Keratinocyte (primary cell): ENCODE measurements at regions not wholly inside any gene's neighbourhood (a gene's known extent, or its start where the extent isn't known, plus 50 kb on each side); places are given as distances from the start of the nearest gene placed in this dataset.

Source experiments
- DNase-seq: peaks from one replicate; pipeline ENCODE4 v3.0.0-alpha.2; 2011; ENCODE audit warnings: low read depth, missing footprints, low spot score
- FAIRE-seq: peaks from 2 replicates; lab custom pipeline; 2011; peaks lifted over from hg19 to GRCh38; lab: Jason Lieb, UNC
- H2AFZ ChIP-seq: 2 replicates; pipeline ENCODE4 v1.6.0; 2012; ENCODE audit warnings: low read length, control low read depth, inconsistent platforms; ENCODE audit not compliant: control insufficient read depth
- H3K27ac ChIP-seq: 2 replicates; pipeline ENCODE4 v1.5.1; 2011; ENCODE audit warnings: low read length; ENCODE audit not compliant: control insufficient read depth, insufficient read depth
- H3K27me3 ChIP-seq: 3 replicates; pipeline ENCODE4 v1.6.0; 2011; ENCODE audit warnings: low read length; ENCODE audit not compliant: control insufficient read depth, insufficient read depth; ENCODE audit errors: extremely low read depth
- H3K36me3 ChIP-seq, 2 experiments: 2 replicates in 1 of 2; 3 replicates in 1 of 2; pipeline ENCODE4 v1.5.1; 2011; ENCODE audit warnings: low read length in 2 of 2, mild to moderate bottlenecking in 1 of 2; ENCODE audit not compliant: control insufficient read depth in 2 of 2, insufficient read depth in 2 of 2; ENCODE audit errors: extremely low read depth in 1 of 2
- H3K4me1 ChIP-seq: 3 replicates; pipeline ENCODE4 v1.5.1; 2011; ENCODE audit warnings: low read length; ENCODE audit not compliant: control insufficient read depth, insufficient read depth; ENCODE audit errors: extremely low read depth
- H3K4me2 ChIP-seq: 3 replicates; pipeline ENCODE4 v1.6.0; 2011; ENCODE audit warnings: low read depth, low read length; ENCODE audit not compliant: control insufficient read depth, insufficient read depth; ENCODE audit errors: extremely low read depth
- H3K4me3 ChIP-seq, 3 experiments: fragments of 200-600 bp in 1 of 3; sonication (generic) in 1 of 3; 2 replicates in 2 of 3; 3 replicates in 1 of 3; pipeline ENCODE4 v1.5.1; 2011 to 2016; ENCODE audit warnings: low read length in 3 of 3, mild to moderate bottlenecking in 3 of 3, control low read depth in 2 of 3, inconsistent platforms in 1 of 3, low read depth in 1 of 3, mixed read lengths in 1 of 3, mixed run types in 1 of 3, moderate library complexity in 1 of 3; ENCODE audit not compliant: control insufficient read depth in 2 of 3, insufficient read depth in 2 of 3; ENCODE audit errors: extremely low read depth in 1 of 3
- H3K79me2 ChIP-seq: 2 replicates; pipeline ENCODE4 v1.6.0; 2012; ENCODE audit warnings: low read length; ENCODE audit not compliant: control insufficient read depth, insufficient read depth
- H3K9ac ChIP-seq: 3 replicates; pipeline ENCODE4 v1.6.0; 2011; ENCODE audit warnings: low read length; ENCODE audit not compliant: control insufficient read depth, insufficient read depth; ENCODE audit errors: extremely low read depth
- H3K9me1 ChIP-seq: 3 replicates; pipeline ENCODE4 v1.6.0; 2011; ENCODE audit warnings: low read length; ENCODE audit not compliant: control insufficient read depth, insufficient read depth; ENCODE audit errors: extremely low read depth
- H3K9me3 ChIP-seq: 2 replicates; pipeline ENCODE4 v1.5.1; 2012; ENCODE audit warnings: low read depth, low read length; ENCODE audit not compliant: control insufficient read depth
- H4K20me1 ChIP-seq: 3 replicates; pipeline ENCODE4 v1.6.0; 2011; ENCODE audit warnings: low read length; ENCODE audit not compliant: control insufficient read depth, insufficient read depth; ENCODE audit errors: extremely low read depth
- CTCF ChIP-seq, 3 experiments: IDR thresholded peaks in 1 of 3; conservative IDR thresholded peaks in 1 of 3; optimal IDR thresholded peaks in 1 of 3; 2 replicates in 2 of 3; 3 replicates in 1 of 3; pipeline versions ENCODE3 to v1.5.1; 2011; ENCODE audit warnings: low read length in 3 of 3, mild to moderate bottlenecking in 3 of 3, moderate library complexity in 2 of 3, control low read depth in 1 of 3, inconsistent platforms in 1 of 3; ENCODE audit not compliant: insufficient read depth in 2 of 3; ENCODE audit errors: extremely low read depth in 1 of 3
- EZH2 ChIP-seq: IDR thresholded peaks from one replicate; pipeline ENCODE4 v1.6.1; 2012; ENCODE audit warnings: inconsistent platforms, mild to moderate bottlenecking, low read length, moderate library complexity
- dilution Hi-C: fragments of 300-500 bp; cut with MboI; formaldehyde crosslinking; loops from one replicate; pipeline ENCODE4 v1.7.0; 2020; ENCODE audit warnings: low sequenced_read_pairs; ENCODE audit not compliant: extremely low pct_ligation_motif_present

DNA sequence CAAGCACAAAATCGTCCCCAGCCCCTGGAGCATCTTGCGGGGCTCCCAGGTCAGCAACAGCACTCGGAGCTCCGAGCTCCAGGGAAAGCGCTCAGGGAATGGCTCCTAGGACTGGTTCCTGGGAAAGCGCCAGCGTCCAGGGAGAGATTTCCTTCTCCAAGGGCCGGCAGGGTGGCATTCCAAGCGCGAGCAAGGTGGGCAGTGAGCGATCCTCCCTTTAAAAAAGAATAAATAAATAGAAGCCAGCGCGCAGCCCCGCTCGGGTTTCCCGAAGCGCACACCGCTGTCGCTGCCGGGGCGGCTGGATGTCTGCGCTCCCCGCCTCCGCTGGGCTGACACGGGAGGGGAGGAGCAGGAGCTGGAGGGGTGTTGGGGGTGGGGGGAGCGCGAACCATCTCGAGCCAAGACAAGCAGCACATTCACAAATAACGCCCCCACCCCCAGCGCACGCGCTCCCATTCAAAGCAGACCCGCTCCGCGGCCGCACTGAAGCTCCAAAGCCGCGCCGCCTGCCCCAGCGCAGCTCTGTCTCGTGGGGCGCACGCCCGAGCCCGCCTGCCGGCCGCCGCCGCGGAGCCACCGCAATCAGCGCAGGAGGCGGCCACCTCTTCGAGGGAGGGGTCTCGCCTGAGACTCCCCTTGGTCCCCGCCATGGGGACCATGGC lies 327.4 kb downstream of the SH3GL2 start:
- H2AFZ ChIP-seq = no peak overlapping the region
- no peaks in the 10 kb centered on the region for H3K36me3 ChIP-seq
- no peaks in the 10 kb centered on the region for H3K4me1 ChIP-seq
- FAIRE-seq = no peak
- no peak overlapping the region for H3K27ac ChIP-seq
- no peaks in the 10 kb centered on the region for H4K20me1 ChIP-seq
- H3K4me3 ChIP-seq = no peak overlapping the region
- TF ChIP-seq CTCF (optimal IDR thresholded peaks at IDR 0.05 in 1 of 3, IDR thresholded peaks at IDR 0.05 in 1 of 3, conservative IDR thresholded peaks at IDR 0.05 in 1 of 3; ENCODE audit: extremely low read depth in 1 of 3, insufficient read depth in 2 of 3, low read length in 3 of 3) = no peak
- peak; percentile 23 for TF ChIP-seq EZH2
- no peak overlapping the region for H3K4me2 ChIP-seq
- H3K27me3 ChIP-seq = peaks cover 27% of the 10 kb centered on the region
- no peaks in the 10 kb centered on the region for H3K9me3 ChIP-seq
- no peak overlapping the region for H3K9ac ChIP-seq
- dilution Hi-C loops = no loop called here
- no peak for DNase-seq
- H3K9me1 ChIP-seq = no peaks in the 10 kb centered on the region
- H3K79me2 ChIP-seq = no peaks in the 10 kb centered on the region

GRCh38 chr9:17906841-17907778 lies 328.2 kb downstream of the SH3GL2 start:
- Histone ChIP-seq H3K36me3 (no peaks in the 10 kb centered on the region), H3K27ac (no peak overlapping the region), H3K27me3 (peaks cover 27% of the 10 kb centered on the region), H3K9me1 (no peaks in the 10 kb centered on the region), H3K4me3 (no peak overlapping the region), H3K4me2 (no peak overlapping the region), H3K4me1 (no peaks in the 10 kb centered on the region), H2AFZ (no peak overlapping the region), H3K9me3 (no peaks in the 10 kb centered on the region), H4K20me1 (no peaks in the 10 kb centered on the region), H3K79me2 (no peaks in the 10 kb centered on the region), H3K9ac (no peak overlapping the region)
- dilution Hi-C loops = no loop called here
- DNase-seq (no peak), FAIRE-seq (no peak)
- peak; percentile 21 for TF ChIP-seq EZH2
- no peak for TF ChIP-seq CTCF (optimal IDR thresholded peaks at IDR 0.05 in 1 of 3, IDR thresholded peaks at IDR 0.05 in 1 of 3, conservative IDR thresholded peaks at IDR 0.05 in 1 of 3; ENCODE audit: extremely low read depth in 1 of 3, insufficient read depth in 2 of 3, low read length in 3 of 3)
